ENCODE measurements at regions not wholly inside any gene's neighbourhood (a gene's known extent, or its start where the extent isn't known, plus 50 kb on each side); places are given as distances from the start of the nearest gene placed in this dataset.
"Not testable (repeated sequence)": the region's sequence is repeated elsewhere in the genome, so short reads cannot be mapped to it uniquely, and the experiment has no call there.

DNA sequence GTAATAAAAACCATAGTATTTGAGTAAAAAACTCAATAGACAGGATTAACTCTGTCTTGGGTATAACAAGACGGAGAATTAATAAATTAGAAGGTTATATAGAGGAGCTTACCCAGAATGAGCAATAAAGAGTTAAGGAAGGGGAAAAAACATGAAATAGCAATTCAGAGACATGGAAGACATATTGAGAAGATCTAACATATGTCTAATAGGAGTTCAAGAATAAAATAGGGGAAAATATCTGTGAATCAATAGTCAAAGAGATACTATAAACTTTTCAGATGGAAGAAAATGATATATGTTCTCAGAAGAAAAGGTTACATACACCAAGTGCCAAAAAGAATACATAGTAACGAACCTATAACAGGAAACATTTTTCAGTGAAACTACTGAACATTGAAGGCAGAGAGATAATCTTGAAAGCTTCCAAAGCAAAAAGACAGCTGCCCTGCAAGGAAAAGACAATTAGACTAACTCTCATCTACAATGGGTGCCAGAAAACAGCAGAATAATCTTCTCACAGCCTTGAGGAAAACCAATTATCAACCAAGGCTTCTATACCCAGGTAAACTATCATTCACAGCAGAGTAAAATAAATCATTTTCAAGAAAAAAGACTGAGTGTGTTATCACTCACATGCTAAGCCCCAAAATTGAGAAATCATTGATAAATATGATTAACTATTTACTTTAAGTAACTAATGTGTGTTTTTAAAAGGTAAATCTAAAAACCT, 106.0 kb downstream of the ENC1 start:
- intact Hi-C loops (cut with micrococcal nuclease) = no loop called here

DNA sequence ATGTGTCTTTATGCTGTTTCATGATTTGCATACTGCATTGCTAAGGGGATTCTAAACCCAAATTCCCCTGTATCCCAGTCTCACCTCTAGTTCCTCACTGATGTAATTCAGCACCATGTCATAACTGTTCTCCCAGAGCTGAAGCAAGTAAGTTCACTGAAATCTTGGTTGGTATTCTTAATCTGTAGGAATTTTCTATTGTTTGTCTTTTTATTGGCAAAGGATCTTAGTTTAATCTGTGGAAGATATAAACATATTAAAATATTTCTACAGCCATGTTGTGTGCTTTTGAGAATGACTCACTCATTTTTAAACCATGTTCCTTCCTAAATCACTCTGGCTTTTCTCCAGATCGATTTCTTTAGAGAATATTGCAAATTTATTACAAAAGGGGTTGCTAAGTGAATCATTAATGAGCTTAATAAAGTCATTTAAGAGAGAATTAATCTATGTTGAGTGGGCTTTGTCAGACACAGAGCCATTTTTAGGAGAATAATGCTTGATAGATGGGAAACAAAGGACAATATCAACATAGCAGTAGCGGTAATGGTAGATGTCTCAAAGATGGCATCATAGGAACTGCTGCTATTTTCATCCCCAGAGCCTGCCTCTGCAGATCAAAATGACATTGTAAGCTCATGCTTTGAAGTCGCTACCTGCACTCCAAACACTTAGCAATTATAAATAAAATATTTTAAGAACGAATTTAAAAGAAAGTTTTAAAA, 110.0 kb downstream of the ENC1 start:
- intact Hi-C loops (cut with micrococcal nuclease) = no loop called here

GRCh38 chr5:74529101-74529500, 111.4 kb downstream of the ENC1 start:
- intact Hi-C loops (cut with micrococcal nuclease) = no loop called here

DNA sequence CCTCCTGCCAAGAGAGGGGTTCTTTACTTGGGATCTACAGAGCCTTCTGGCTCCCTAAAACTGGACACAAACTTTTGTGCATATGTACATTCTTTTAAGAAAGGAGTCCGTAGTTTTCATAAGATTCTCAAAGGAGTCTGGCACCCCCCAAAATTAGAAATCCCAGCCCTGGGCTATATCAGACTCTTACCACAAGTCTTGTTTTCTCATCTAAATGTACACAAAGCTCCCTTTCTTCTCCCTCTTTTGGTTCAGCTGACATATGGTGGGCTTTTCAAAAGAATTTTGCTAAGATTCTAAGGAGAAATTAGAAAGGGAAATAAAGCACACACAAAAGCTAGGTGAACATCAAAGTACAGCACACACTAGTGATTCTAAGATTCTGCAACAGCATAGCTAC, 114.4 kb downstream of the ENC1 start:
- intact Hi-C loops (cut with micrococcal nuclease) = no loop called here

DNA sequence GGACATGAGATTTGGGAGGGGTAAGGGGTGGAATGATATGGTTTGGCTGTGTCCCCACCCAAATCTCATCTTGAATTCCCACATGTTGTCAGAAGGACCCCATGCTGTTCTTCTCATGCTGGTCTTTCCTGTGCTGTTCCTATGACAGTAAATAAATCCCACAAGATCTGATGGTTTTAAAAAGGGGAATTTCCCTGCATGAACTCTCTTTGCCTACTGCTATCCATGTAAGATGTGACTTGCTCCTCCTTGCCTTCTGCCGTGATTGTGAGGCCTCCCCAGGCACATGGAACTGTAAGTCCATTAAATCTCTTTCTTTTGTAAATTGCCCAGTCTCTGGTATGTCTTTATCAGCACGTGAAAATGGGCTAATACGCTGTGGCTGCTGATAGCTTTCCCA, 115.8 kb downstream of the ENC1 start:
- intact Hi-C loops (cut with micrococcal nuclease) = not testable (repeated sequence)

GRCh38 chr5:74523698-74524097, 116.8 kb downstream of the ENC1 start:
- intact Hi-C loops (cut with micrococcal nuclease) = not testable (repeated sequence)

- intact Hi-C loops (cut with micrococcal nuclease) = not testable (repeated sequence)
These were observed 117.7 kb downstream of the ENC1 start for GRCh38 chr5:74522838-74523237.

DNA sequence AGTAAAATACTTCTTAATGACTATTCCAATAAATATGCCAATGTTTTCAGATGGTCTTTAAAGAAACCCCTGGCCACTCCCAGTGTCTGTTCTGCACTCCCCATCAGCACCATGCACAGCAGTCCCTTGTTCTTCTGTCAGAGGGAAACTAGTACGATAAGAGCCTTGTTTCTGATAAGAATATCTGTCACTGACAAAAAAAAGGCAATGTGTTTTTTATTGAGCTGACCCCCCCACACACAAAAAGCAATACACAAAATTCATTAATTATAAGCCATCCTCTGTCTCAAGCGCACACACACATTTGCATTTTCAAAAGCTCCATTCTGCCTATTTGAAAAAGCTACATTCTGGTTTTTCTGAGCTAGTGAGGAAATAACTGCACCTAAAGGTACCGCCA, 119.1 kb downstream of the ENC1 start:
- intact Hi-C loops (cut with micrococcal nuclease) = no loop called here

DNA sequence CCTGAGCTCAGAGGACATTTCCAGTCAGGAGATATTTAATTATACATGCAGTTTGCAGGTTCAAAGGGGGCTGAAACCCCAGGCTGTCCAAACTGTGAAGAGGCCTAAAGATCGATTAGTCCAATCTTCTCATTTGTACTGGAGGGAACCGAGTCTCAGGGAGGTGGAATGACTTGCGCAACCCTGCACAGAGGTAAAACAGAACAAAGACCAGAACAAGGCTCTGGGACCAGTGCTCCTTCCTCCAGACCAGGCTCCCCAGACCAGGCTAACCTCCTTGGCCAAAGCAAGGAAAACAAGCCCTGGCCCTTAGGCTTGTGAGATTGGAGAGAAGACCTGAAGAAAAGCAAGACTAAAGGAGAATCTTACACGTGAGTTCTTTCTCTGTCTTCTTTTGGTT, 120.8 kb downstream of the ENC1 start:
- intact Hi-C loops (cut with micrococcal nuclease) = no loop called here

DNA sequence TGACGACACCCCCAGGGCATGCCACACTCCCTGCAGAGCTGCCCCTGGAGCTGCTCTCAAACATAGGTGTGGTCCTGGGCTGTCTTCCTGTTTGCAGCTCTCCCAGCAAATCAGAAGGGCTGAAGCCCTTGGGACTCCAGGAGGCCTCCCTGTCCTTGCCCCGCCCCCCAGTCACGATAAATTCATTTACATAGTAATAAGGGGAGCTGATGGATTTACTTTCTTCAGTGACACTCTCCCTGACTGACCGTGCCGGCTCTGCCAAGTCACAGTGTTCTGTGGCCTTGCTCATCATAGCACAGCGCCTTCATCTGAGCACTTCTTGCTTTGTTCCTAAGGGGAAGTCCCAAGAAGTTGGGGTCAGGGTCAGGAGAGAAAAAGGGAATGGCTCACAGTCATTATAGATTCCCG, 121.4 kb downstream of the ENC1 start:
- intact Hi-C loops (cut with micrococcal nuclease) = no loop called here

- intact Hi-C loops (cut with micrococcal nuclease) = no loop called here
These were observed 122.8 kb downstream of the ENC1 start for GRCh38 chr5:74517700-74518099.

DNA sequence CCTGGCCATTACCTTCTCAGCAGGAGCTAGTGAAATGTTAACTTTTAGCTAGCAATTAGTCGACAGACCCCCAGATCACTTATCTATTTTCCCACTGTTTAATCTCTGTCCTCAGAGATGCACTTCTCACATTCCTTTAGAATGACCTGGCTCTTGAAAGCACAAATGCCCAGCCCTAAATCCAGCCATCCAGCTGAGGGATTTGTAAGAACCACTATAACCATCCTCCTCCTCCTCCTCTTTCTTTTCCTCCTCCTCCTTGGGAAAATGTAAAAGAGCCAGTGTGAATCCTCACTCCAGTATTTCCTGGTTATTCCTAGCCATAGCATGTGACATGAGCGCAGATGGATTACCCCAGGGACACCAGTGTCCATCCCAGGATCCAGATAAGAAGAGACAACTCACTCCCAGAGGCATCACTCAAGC, 124.3 kb downstream of the ENC1 start:
- intact Hi-C loops (cut with micrococcal nuclease) = no loop called here

DNA sequence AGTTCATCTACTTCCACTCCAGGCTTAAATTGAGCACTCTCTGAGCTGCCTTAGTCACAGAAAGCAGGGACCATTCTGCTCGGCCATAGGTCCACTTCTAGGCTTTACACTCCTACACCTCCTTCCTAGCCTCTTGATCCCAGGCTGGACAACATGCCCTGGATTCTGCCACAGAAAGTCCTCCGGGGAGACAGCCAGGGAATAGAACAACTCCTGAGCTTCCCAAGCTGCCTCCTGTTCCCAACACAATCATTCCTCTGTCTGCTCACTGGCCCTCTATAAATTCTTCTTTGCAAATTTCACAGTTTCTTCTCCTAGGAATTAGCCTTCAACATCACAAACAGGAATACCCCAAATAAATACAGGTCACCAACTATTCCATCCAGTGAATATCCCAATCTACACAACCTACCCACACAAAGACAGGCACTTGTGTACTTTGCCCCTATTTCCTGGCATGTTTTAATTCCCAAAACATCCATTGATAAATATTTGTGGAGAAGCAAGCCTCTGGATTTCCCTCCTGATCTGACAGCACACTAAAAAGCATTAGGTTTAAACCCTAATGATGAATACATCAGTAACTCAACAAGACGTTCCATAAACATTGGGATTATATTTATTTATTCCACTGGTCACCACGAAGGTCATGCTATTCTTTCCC, 125.5 kb downstream of the ENC1 start:
- intact Hi-C loops (cut with micrococcal nuclease) = no loop called here

DNA sequence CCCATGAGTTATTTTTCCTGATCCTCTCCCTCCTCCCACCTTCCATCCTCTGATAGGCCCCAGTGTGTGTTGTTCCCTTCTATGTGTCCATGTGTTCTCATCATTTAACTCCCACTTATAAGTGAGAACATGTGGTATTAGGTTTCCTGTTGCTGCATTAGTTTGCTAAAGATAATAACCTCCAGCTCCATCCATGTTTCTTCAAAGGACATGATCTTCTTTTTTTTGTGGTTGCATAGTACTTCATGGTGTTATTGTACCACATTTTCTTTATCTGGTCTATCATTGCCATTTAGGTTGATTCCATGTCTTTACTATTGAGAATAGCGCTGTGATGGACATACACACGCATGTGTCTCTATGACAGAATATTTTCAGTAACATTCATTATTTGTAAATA, 128.8 kb downstream of the ENC1 start:
- intact Hi-C loops (cut with micrococcal nuclease) = not testable (repeated sequence)

GRCh38 chr5:74510476-74511075, 130.0 kb downstream of the ENC1 start:
- intact Hi-C loops (cut with micrococcal nuclease) = no loop called here

DNA sequence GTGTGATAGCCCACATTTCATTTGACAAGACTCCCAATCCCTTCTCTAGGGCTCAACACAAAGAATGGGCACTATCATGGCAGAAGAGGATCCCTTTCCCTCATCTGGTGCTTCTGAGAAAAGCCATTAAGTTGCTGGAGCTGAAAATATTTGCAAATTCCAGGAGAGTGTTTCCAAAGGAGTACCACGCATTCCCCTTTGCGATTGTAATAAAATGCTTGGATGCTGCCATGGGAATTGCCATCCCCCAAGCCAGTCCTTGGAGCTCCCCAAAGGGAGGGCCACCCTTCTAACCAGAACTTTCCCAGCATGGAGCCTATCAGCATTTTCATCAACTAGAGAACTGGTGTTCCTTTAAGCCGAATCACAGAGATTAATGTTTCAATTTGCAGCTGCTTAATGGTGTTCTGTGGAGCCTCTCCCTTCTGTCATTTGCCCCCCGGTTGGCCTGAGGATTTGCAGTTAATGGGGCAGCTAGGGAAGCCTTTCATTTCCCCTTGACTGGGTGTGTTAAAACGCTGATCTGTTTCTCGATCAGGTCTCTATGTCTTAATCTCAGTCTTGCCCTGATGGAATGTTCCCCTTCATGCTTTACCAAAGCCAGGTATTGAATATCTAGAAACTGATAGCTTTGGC, 133.0 kb downstream of the ENC1 start:
- intact Hi-C loops (cut with micrococcal nuclease) = no loop called here

DNA sequence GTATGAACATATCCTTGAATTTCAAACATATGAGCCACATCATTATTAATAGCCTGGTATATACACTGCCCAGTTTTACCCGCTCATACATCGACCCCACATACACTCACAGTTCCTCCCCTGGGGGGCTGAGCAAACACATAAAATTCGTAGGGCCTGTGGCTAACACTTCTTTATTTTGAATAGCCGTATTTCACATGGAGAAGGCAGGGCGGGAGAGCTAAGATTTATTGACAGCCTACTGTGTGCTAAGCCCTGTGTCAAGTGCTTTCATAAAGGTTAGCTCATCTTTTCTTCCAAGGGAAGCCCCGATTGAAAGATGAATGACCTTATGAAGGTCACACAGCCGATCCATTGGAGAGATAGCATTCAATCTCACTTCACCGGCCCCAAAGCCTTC, 134.4 kb downstream of the ENC1 start:
- intact Hi-C loops (cut with micrococcal nuclease) = no loop called here

- intact Hi-C loops (cut with micrococcal nuclease) = no loop called here
These were observed 136.1 kb downstream of the ENC1 start for GRCh38 chr5:74504463-74504862.

DNA sequence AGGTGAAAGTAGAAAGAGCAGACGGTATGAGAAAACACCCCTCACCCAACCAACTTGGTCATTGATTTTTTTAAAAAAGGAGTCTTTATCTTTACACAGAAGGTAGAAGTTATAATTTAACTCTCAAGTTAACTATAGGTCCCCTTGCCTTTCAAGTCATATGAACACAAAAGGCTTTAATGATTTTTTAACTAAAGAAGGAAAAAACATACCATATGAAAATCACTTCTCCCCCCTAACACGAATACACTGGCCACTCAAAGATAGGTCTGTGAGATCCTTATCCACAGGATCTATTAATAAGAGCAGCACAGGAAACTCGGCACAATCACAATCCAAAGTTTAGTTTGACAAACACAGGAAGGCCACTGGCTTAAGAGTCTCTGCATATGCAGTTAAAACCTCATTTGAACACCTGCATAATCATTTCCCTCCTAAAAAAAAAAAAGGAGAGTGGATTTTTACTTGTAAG, 138.0 kb downstream of the ENC1 start:
- intact Hi-C loops (cut with micrococcal nuclease) = no loop called here

DNA sequence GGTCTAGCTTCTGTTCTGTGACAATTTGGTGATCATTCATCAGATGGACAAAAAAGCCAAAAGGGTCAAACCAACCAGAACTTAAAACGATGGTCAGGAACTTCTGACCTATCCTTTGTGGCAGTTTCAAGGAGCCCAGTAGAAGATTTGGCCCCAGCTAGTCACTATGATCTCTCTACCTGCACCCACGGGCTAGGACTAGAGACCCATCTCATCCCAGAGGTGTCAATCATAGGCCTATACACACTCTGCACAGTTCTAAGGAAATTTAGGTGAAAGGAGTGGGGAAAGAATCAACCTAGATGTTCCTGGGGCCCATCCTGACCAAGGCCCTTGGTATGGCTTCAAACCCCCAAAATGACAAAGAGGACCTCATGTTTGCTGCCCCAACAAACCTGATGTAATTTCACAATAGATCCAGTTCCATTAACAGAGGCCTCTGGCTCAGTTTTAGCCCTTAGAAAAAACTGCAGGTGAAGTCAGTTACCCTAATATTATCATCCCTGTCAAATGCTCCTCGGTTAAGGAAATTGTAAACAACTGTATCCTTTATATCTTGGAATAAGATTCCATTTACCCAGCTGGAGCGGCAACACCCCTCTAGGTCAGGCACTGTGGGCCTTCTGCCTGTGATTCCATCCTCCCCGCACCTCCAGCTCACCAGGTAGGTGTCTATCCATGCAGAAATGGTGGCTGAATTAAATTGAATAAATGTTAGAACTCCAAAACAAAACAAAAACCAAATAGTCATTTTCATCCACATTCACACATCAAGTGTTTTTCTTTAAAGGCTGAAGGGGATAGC, 138.7 kb downstream of the ENC1 start:
- intact Hi-C loops (cut with micrococcal nuclease) = no loop called here
